Spleen (tissue), 7 donors: ENCODE measurements at regions not wholly inside any gene's neighbourhood (a gene's known extent, or its start where the extent isn't known, plus 50 kb on each side); places are given as distances from the start of the nearest gene placed in this dataset.

Experiments used
- CTCF ChIP-seq, 11 experiments: fragments of 200-600 bp in 7 of 11; fragments of 450-650 bp in 4 of 11; sonication (generic) in 4 of 11; IDR thresholded peaks in 8 of 11; conservative IDR thresholded peaks in 3 of 11; 1 replicate in 7 of 11; 2 replicates in 4 of 11; pipeline versions ENCODE4 v1.4.0 to v1.8.0; 2016 to 2021; ENCODE audit warnings: antibody characterized with exemption in 11 of 11, inconsistent platforms in 4 of 11, mild to moderate bottlenecking in 1 of 11
- POLR2A ChIP-seq, 3 donors: fragments of 450-650 bp; IDR thresholded peaks; one replicate each; pipeline ENCODE4 v1.5.1; 2017; ENCODE audit warnings: antibody characterized with exemption in 3 of 3, mild to moderate bottlenecking in 1 of 3
- POLR2AphosphoS5 ChIP-seq, 3 donors: sonication (generic); formaldehyde crosslinking; IDR thresholded peaks; one replicate each; pipeline ENCODE4 v1.5.1; 2017; ENCODE audit warnings: antibody characterized with exemption in 3 of 3
- donor health status: DM: no; HTN: no; CAD: no; lungs with moderate emphysema.
- donor health status: DM: no; HTN: no; CAD: no.
- donor health status: DM: no; HTN: no; CAD: no.

- TF ChIP-seq CTCF (IDR thresholded peaks at IDR 0.05 in 8 of 11, conservative IDR thresholded peaks at IDR 0.05 in 3 of 11), result no peak
- TF ChIP-seq POLR2A (IDR thresholded peaks at IDR 0.05), result no peak
- TF ChIP-seq POLR2AphosphoS5 (IDR thresholded peaks at IDR 0.05), result no peak
These were observed 690.1 kb upstream of the COBL start for GRCh38 chr7:52006674-52007073.
